ENCODE measurements at regions not wholly inside any gene's neighbourhood (a gene's known extent, or its start where the extent isn't known, plus 50 kb on each side); places are given as distances from the start of the nearest gene placed in this dataset.
A peak's percentile ranks its signal among the peaks of the same experiment; 100 is the strongest.

DNA sequence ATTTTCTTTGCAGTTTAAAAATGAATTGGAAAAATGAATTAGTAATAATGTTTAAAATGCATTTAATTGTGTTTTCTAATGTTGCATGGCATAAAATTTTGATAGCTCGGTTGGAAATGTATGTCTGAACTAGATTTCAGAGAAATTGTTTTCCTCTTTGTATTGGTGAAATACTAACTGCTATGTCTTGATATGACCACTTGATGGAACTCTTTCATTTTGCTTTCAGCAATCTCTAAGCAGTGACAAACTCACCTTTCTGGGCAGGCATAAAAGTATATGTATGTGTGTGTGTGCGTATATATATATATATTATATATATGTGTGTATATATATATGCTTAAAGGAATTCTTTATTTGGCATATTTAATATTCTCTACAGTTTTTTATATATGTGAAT, 239.3 kb upstream of the ZNF717 start:
- TF ChIP-seq TEAD4 (IDR thresholded peaks at IDR 0.05; ENCODE audit: borderline replicate concordance, insufficient read depth) (no peak), RAD21 (IDR thresholded peaks at IDR 0.05; ENCODE audit: low read length) (peak; percentile 81), EP300 (IDR thresholded peaks at IDR 0.05; ENCODE audit: borderline replicate concordance in 1 of 2, low read depth in 1 of 2, low read length in 1 of 2) (no peak), SIN3A (IDR thresholded peaks at IDR 0.05; ENCODE audit: borderline replicate concordance, low read depth, low read length) (no peak), NRF1 (IDR thresholded peaks at IDR 0.05; ENCODE audit: low read depth, low read length) (no peak)
- TF ChIP-seq, protein P1, sequence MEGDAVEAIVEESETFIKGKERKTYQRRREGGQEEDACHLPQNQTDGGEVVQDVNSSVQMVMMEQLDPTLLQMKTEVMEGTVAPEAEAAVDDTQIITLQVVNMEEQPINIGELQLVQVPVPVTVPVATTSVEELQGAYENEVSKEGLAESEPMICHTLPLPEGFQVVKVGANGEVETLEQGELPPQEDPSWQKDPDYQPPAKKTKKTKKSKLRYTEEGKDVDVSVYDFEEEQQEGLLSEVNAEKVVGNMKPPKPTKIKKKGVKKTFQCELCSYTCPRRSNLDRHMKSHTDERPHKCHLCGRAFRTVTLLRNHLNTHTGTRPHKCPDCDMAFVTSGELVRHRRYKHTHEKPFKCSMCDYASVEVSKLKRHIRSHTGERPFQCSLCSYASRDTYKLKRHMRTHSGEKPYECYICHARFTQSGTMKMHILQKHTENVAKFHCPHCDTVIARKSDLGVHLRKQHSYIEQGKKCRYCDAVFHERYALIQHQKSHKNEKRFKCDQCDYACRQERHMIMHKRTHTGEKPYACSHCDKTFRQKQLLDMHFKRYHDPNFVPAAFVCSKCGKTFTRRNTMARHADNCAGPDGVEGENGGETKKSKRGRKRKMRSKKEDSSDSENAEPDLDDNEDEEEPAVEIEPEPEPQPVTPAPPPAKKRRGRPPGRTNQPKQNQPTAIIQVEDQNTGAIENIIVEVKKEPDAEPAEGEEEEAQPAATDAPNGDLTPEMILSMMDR (IDR thresholded peaks at IDR 0.05): peak; percentile 53
